Pancreas (tissue), 10 donors: ENCODE measurements at regions not wholly inside any gene's neighbourhood (a gene's known extent, or its start where the extent isn't known, plus 50 kb on each side); places are given as distances from the start of the nearest gene placed in this dataset.
"Not testable (repeated sequence)": the region's sequence is repeated elsewhere in the genome, so short reads cannot be mapped to it uniquely, and the experiment has no call there.

Source experiments
- ATAC-seq, 4 donors: fragments of 200-7000 bp; cut with Tn5 transposase; one replicate each; pipeline versions ENCODE4 v1.8.0 to v1.9.1; 2020; ENCODE audit warnings: mild to moderate bottlenecking in 4 of 4, moderate library complexity in 4 of 4
- DNase-seq, 6 donors: peaks; one replicate each; pipeline ENCODE4 v3.0.0-alpha.2; 2020
- FAIRE-seq: peaks from 2 replicates; lab custom pipeline; 2012; peaks lifted over from hg19 to GRCh38; lab: Jason Lieb, UNC
- H3K27ac ChIP-seq, 4 donors: fragments of 200-600 bp; sonication (generic); 1 replicate in 3 of 4; 2 replicates in 1 of 4; pipeline versions ENCODE4 v1.5.0 to v1.8.0; 2020
- H3K27me3 ChIP-seq, 4 donors: fragments of 200-600 bp; one replicate each; pipeline ENCODE4 v1.8.0; 2021
- H3K36me3 ChIP-seq, 3 donors: fragments of 200-600 bp; sonication (generic) in 1 of 3; one replicate each; pipeline versions ENCODE4 v1.5.0 to v1.8.0; 2020 to 2021
- H3K4me1 ChIP-seq, 3 donors: fragments of 200-600 bp; one replicate each; pipeline ENCODE4 v1.8.0; 2021
- H3K4me3 ChIP-seq, 4 donors: fragments of 200-600 bp; sonication (generic) in 2 of 4; one replicate each; pipeline versions ENCODE4 v1.5.0 to v1.8.0; 2020 to 2021
- H3K9me3 ChIP-seq, 4 donors: fragments of 200-600 bp; one replicate each; pipeline ENCODE4 v1.8.0; 2021
- whole genome bisulfite sequencing, 2 donors: extraction: QIAGEN DNeasy Blood & Tissue Kit; methylation state at CpG; one replicate each; pipeline ENCODE4 v1.1.7; 2013; 5-methylcytosine and 5-hydroxymethylcytosine counted together
- intact Hi-C, 3 donors: fragments of 100-400 bp; cut with DNase I; formaldehyde crosslinking; loops; one replicate each; pipeline versions ENCODE4 v1.11.1 to v1.14.2; 2022
- TF ChIP-seq, protein P1 (sequence below), 4 donors: fragments of 200-600 bp; sonication (generic) in 3 of 4; IDR thresholded peaks; one replicate each; pipeline versions ENCODE4 v1.5.0 to v1.8.0; 2021; ENCODE audit warnings: antibody characterized with exemption in 4 of 4
- donor health status: healthy with polysubstance abuse.
- donor health status: DM: no; HTN: no; CAD: no; lungs with moderate emphysema.
- donor health status: DM: no; HTN: no; CAD: no.
- donor health status: control.
- donor health status: control.
- donor health status: Bipolar disorder and iron deficiency.
- donor health status: DM: yes; HTN: yes; CAD: no.
- donor health status: DM: no; HTN: no; CAD: no.
- donor health status: DM: no; HTN: no; CAD: no.
- donor health status: DM: yes; HTN: yes; CAD: no.

DNA sequence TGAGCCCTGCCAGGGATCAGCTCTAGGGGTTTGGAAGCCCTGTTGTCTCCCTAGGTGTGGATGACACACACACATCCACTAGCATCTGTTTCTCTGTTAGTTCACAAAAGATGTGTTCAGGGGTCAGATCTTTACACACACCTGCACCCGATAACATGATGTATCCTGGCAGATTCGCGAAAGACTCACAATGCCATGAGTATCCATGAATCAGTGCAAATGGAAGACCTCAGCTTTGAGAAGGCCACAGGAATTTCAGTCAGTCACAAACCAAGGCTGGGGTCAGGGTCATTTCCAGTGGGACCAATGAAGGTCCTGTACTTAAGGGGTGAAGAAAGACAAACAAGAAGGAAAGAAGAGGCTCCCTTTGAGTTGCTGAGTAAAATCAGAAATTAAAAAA, 898.2 kb downstream of the UQCRFS1 start:
- FAIRE-seq (no peak), DNase-seq (no peak), ATAC-seq (no peak)
- 52 to 99% methylated on average over 3 of the region's 3 CpGs for WGBS, 2 donors
- Histone ChIP-seq H3K4me3 (no peak overlapping the region), H3K36me3 (no peaks in the 10 kb centered on the region), H3K27me3 (no peaks in the 10 kb centered on the region), H3K27ac (no peak overlapping the region), H3K9me3 (no peaks in the 10 kb centered on the region), H3K4me1 (no peaks in the 10 kb centered on the region)
- TF ChIP-seq, protein P1, sequence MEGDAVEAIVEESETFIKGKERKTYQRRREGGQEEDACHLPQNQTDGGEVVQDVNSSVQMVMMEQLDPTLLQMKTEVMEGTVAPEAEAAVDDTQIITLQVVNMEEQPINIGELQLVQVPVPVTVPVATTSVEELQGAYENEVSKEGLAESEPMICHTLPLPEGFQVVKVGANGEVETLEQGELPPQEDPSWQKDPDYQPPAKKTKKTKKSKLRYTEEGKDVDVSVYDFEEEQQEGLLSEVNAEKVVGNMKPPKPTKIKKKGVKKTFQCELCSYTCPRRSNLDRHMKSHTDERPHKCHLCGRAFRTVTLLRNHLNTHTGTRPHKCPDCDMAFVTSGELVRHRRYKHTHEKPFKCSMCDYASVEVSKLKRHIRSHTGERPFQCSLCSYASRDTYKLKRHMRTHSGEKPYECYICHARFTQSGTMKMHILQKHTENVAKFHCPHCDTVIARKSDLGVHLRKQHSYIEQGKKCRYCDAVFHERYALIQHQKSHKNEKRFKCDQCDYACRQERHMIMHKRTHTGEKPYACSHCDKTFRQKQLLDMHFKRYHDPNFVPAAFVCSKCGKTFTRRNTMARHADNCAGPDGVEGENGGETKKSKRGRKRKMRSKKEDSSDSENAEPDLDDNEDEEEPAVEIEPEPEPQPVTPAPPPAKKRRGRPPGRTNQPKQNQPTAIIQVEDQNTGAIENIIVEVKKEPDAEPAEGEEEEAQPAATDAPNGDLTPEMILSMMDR (IDR thresholded peaks at IDR 0.05) = no peak
- intact Hi-C loops = no loop called here

DNA sequence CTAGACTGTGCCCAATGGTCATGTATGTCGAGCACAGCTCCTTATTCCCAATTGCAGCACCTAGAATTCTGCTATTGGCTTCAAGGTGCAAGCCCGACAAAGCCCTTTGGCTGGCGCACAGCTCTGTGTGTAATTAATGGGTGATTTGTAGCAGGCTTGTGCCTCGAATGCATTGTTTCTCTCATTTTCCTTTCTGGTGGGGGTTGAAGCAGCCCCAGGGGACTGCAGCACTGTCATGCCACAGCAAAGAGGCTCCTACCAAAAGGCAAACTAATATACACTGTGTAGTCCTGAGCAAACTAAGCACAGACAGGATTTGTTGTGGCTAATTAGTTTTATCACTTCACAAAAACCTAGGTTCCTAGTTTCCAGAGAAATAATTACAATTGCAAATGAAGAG, 898.7 kb downstream of the UQCRFS1 start:
- intact Hi-C loops = no loop called here
- FAIRE-seq = no peak
- no peaks in the 10 kb centered on the region for H3K27me3 ChIP-seq
- 71 to 81% methylated on average over 4 of the region's 4 CpGs for WGBS, 2 donors
- H3K4me3 ChIP-seq = no peak overlapping the region
- TF ChIP-seq, protein P1 (IDR thresholded peaks at IDR 0.05) = no peak
- H3K9me3 ChIP-seq = no peaks in the 10 kb centered on the region
- H3K27ac ChIP-seq = peak overlapping the region in 2 of 4 donors; percentile 12 to 47
- no peaks in the 10 kb centered on the region for H3K4me1 ChIP-seq
- DNase-seq = no peak
- no peaks in the 10 kb centered on the region for H3K36me3 ChIP-seq
- no peak for ATAC-seq

DNA sequence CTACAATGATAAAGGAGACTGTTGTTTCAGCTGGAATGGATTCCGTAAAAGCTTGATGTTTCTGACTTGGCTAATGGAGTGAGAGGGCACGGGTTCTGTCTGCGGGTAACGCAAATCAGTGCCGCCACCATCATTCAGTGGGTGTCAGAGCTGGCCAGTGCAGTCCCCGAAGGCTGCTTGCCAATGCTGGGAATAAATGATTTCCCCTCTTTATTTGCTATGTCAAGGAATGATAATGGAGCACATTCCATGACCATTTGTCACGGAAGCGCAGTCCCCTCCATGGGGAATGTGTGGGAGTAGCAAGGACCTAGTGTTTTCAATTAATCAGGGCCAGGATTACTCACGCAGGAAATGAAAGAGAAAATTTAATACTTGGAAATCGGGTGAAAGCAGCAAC, 899.3 kb downstream of the UQCRFS1 start:
- H3K27me3 ChIP-seq = no peaks in the 10 kb centered on the region
- intact Hi-C loops = no loop called here
- 58 to 64% methylated on average over 10 of the region's 10 CpGs for WGBS, 2 donors
- ATAC-seq = peak; percentile 69 to 88 (median 80)
- FAIRE-seq = no peak
- H3K9me3 ChIP-seq = no peaks in the 10 kb centered on the region
- DNase-seq = peak in 4 of 6 donors; percentile 18 to 56 (median 30)
- H3K36me3 ChIP-seq = no peaks in the 10 kb centered on the region
- peak overlapping the region in 2 of 4 donors; percentile 12 to 47 for H3K27ac ChIP-seq
- TF ChIP-seq, protein P1 (IDR thresholded peaks at IDR 0.05) = no peak
- H3K4me1 ChIP-seq = no peaks in the 10 kb centered on the region
- H3K4me3 ChIP-seq = no peak overlapping the region

DNA sequence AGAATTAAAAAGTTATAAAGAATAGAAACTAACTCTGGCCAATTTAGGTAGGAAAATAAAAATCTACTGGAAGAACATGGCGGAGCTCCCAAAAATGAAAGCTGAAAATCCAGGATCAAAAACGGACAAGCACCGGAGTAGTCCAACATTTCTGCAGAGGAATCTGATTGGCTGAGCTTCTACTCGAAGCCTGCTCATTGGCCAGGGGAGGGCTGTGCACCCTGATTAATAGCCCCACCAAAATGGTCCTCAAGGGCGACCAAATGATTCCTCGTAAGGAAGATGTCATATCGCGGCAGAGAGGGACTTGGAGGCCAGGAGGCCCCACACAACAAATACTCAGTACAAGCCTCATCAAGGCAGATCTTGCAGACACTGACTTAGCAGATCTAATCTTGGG, 900.7 kb downstream of the UQCRFS1 start:
- no peak overlapping the region for H3K27ac ChIP-seq
- H3K27me3 ChIP-seq = no peaks in the 10 kb centered on the region
- no peak for ATAC-seq
- TF ChIP-seq, protein P1 (IDR thresholded peaks at IDR 0.05) = no peak
- intact Hi-C loops = no loop called here
- no peak for FAIRE-seq
- no peaks in the 10 kb centered on the region for H3K36me3 ChIP-seq
- H3K4me1 ChIP-seq = no peaks in the 10 kb centered on the region
- WGBS, 2 donors = 63 to 95% methylated on average over 8 of the region's 8 CpGs
- H3K4me3 ChIP-seq = no peak overlapping the region
- H3K9me3 ChIP-seq = no peaks in the 10 kb centered on the region
- no peak for DNase-seq

DNA sequence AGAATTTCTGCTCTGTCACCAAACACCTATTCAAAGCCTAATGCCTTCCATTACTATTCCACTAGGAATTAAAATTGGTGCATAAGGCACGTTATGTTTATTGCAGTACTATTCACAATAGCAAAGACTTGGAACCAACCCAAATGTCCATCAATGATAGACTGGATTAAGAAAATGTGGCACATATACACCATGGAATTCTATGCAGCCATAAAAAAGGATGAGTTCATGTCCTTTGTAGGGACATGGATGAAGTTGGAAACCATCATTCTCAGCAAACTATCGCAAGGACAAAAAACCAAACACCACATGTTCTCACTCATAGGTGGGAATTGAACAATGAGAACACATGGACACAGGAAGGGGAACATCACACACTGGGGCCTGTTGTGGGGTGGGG, 902.1 kb downstream of the UQCRFS1 start:
- intact Hi-C loops, ATAC-seq, H3K4me1 ChIP-seq: not testable (repeated sequence)

More for the DNA sequence above, 902.1 kb downstream of the UQCRFS1 start:
- not testable (repeated sequence) for H3K4me3 ChIP-seq, DNase-seq, H3K27ac ChIP-seq, H3K9me3 ChIP-seq, H3K36me3 ChIP-seq, FAIRE-seq, H3K27me3 ChIP-seq
- 88 to 92% methylated on average over 1 of the region's 2 CpGs for WGBS, 2 donors
